ENCODE measurements at regions not wholly inside any gene's neighbourhood (a gene's known extent, or its start where the extent isn't known, plus 50 kb on each side); places are given as distances from the start of the nearest gene placed in this dataset.

DNA sequence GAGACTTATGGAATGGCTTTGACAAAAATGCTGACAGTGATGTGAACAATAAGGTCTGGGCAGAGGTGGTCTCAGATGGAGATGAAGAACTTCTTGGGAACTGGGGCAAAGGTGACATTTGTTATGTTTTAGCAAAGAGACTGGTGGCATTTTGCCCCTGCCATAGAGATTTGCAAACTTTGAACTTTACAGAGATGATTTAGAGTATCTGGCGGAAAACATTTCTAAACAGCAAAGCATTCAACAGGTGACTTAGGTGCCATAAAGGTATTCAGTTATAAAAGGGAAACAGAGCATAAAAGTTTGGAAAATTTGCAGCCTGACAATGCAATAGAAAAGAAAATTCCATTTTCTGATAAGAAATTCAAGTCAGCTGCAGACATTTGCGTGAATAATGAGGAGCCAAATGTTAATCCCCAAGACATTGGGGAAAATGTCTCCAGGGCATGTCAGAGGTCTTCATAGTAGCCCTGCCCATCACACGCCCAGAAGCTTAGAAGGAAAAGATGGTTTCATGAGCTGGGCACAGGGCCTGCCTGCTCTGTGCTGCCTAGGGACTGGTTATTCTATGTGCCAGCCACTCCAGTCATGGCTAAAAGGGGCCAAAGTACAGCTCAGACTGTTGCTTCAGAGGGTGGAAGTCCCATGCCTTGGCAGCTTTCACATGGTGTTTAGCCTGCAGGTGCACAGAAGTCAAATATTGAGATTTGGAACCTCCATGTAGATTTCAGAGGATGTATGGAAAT is 782.2 kb downstream of the TRAM1L1 start (continued):
- TF ChIP-seq, protein P1, sequence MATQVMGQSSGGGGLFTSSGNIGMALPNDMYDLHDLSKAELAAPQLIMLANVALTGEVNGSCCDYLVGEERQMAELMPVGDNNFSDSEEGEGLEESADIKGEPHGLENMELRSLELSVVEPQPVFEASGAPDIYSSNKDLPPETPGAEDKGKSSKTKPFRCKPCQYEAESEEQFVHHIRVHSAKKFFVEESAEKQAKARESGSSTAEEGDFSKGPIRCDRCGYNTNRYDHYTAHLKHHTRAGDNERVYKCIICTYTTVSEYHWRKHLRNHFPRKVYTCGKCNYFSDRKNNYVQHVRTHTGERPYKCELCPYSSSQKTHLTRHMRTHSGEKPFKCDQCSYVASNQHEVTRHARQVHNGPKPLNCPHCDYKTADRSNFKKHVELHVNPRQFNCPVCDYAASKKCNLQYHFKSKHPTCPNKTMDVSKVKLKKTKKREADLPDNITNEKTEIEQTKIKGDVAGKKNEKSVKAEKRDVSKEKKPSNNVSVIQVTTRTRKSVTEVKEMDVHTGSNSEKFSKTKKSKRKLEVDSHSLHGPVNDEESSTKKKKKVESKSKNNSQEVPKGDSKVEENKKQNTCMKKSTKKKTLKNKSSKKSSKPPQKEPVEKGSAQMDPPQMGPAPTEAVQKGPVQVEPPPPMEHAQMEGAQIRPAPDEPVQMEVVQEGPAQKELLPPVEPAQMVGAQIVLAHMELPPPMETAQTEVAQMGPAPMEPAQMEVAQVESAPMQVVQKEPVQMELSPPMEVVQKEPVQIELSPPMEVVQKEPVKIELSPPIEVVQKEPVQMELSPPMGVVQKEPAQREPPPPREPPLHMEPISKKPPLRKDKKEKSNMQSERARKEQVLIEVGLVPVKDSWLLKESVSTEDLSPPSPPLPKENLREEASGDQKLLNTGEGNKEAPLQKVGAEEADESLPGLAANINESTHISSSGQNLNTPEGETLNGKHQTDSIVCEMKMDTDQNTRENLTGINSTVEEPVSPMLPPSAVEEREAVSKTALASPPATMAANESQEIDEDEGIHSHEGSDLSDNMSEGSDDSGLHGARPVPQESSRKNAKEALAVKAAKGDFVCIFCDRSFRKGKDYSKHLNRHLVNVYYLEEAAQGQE (IDR thresholded peaks at IDR 0.05; ENCODE audit: unreplicated experiment) = no peak
- TF ChIP-seq CTCF (conservative IDR thresholded peaks at IDR 0.05; ENCODE audit: low read depth in 2 of 2) = no peak

DNA sequence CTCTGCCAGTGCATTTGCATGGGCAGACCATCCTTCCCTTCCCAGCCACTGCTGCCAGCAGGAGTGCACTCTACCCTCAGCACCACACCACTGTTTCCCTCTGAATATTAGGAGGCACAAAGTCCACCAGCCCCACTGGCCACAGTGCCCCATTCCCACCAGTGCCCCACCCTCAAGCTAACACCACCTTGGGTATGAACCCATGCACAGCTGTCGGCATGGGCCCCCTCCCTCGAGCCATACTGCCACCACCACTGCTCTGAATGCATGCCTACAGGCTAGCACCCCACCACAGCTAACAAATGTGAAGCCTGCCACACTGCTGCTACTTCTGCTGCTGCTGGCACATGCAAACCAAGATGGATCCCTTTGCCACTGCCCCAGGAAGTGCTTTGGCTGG is 810.4 kb downstream of the TRAM1L1 start:
- no peaks in the 10 kb centered on the region for H3K9me3 Mint-ChIP-seq
- no peak overlapping the region for H3K4me3 Mint-ChIP-seq
- Histone ChIP-seq H2AFZ (no peak overlapping the region), H3K27ac (ENCODE audit: low read depth) (no peak overlapping the region), H3K4me1 (ENCODE audit: insufficient read depth) (no peaks in the 10 kb centered on the region), H4K20me1 (replicated peaks; ENCODE audit: insufficient read depth) (no peaks in the 10 kb centered on the region), H3K79me2 (replicated peaks; ENCODE audit: insufficient read depth) (no peaks in the 10 kb centered on the region), H3F3A (replicated peaks; ENCODE audit: low read depth) (no peaks in the 10 kb centered on the region), H3K4me3 (no peak overlapping the region), H3K9me2 (ENCODE audit: insufficient read depth) (no peaks in the 10 kb centered on the region), H3K4me2 (no peak overlapping the region), H3K27me3 (ENCODE audit: insufficient read depth) (no peaks in the 10 kb centered on the region), H3K36me3 (ENCODE audit: insufficient read depth) (no peaks in the 10 kb centered on the region)
- H3K36me3 Mint-ChIP-seq (ENCODE audit: low read depth) = no peaks in the 10 kb centered on the region
- H3K27me3 Mint-ChIP-seq (ENCODE audit: insufficient read depth, low read depth, poor library complexity) = no peaks in the 10 kb centered on the region
- ATAC-seq (no peak), DNase-seq (ENCODE audit: low spot score) (no peak)
- H3K27ac Mint-ChIP-seq = no peak overlapping the region
- no peaks in the 10 kb centered on the region for H3K4me1 Mint-ChIP-seq
- TF ChIP-seq POLR2AphosphoS5 (IDR thresholded peaks at IDR 0.05; ENCODE audit: low read depth) (no peak), EZH2phosphoT487 (IDR thresholded peaks at IDR 0.05; ENCODE audit: unreplicated experiment) (no peak), EZH2 (IDR thresholded peaks at IDR 0.05; ENCODE audit: low read depth, unreplicated experiment) (no peak), CTCF (conservative IDR thresholded peaks at IDR 0.05; ENCODE audit: low read depth in 2 of 2) (no peak), ZNF331 (CRISPR knock-in tag; IDR thresholded peaks at IDR 0.05; ENCODE audit: low read depth) (no peak), JUNB (IDR thresholded peaks at IDR 0.05; ENCODE audit: unreplicated experiment) (no peak), STAT1 (IDR thresholded peaks at IDR 0.05; ENCODE audit: unreplicated experiment) (no peak), ZNF114 (CRISPR knock-in tag; IDR thresholded peaks at IDR 0.05) (no peak)
- TF ChIP-seq, protein P1 (IDR thresholded peaks at IDR 0.05; ENCODE audit: unreplicated experiment) = no peak

All from GM23338 (cell line).